GM10248 (cell line): ENCODE measurements at regions not wholly inside any gene's neighbourhood (a gene's known extent, or its start where the extent isn't known, plus 50 kb on each side); places are given as distances from the start of the nearest gene placed in this dataset.

ENCODE experiments used
- CTCF ChIA-PET: fragments of 300-600 bp; sonication (Branson Sonifier 250); formaldehyde crosslinking; extraction: SDS; loops from one replicate; lab custom pipeline; 2021; ENCODE audit warnings: antibody characterized with exemption; lab: Yijun Ruan, JAX
- POLR2A ChIA-PET: fragments of 350-650 bp; sonication (Branson Sonifier 250); formaldehyde crosslinking; extraction: SDS; loops from one replicate; lab custom pipeline; 2020; ENCODE audit warnings: antibody characterized with exemption; lab: Yijun Ruan, JAX
- DNase-seq: peaks from one replicate; pipeline ENCODE4 v3.0.0; 2012; ENCODE audit errors: extremely low spot score
- CTCF ChIP-seq: IDR thresholded peaks from 2 replicates; pipeline ENCODE4 v1.5.1; 2012; ENCODE audit warnings: mild to moderate bottlenecking, low read depth; ENCODE audit errors: extremely low read depth, missing control alignments, control extremely low read depth

GRCh38 chr4:125365731-125366130, 51.0 kb downstream of the FAT4 start:
- ChIA-PET POLR2A (no interaction called here), CTCF (interaction anchor here (1.1 kb wide), 1 partner anchor 10 kb away, joined by 3 read pairs; no protein-coding TSS in a partner anchor)
- DNase-seq: no peak
- no peak for TF ChIP-seq CTCF

GRCh38 chr4:125368146-125368545, 53.4 kb downstream of the FAT4 start:
- ChIA-PET CTCF (no interaction called here), POLR2A (no interaction called here)
- DNase-seq: no peak

GRCh38 chr4:125368671-125369081, 53.9 kb downstream of the FAT4 start:
- no peak for TF ChIP-seq CTCF
- ChIA-PET POLR2A (no interaction called here), CTCF (no interaction called here)
- DNase-seq: no peak

More at GRCh38 chr4:125368146-125368545, 53.4 kb downstream of the FAT4 start:
- no peak for TF ChIP-seq CTCF

- DNase-seq: no peak
- TF ChIP-seq CTCF: no peak
- ChIA-PET CTCF (no interaction called here), POLR2A (no interaction called here)
Measured at GRCh38 chr4:125369098-125369497, 54.3 kb downstream of the FAT4 start.

- CTCF ChIA-PET: no interaction called here
- POLR2A ChIA-PET: no interaction called here
- no peak for DNase-seq
- no peak for TF ChIP-seq CTCF
Measured at GRCh38 chr4:125370478-125370877, 55.7 kb downstream of the FAT4 start.

GRCh38 chr4:125382995-125383394, 68.2 kb downstream of the FAT4 start:
- CTCF ChIA-PET: no interaction called here
- DNase-seq: no peak
- TF ChIP-seq CTCF: no peak
- POLR2A ChIA-PET: no interaction called here

- no peak for TF ChIP-seq CTCF
- CTCF ChIA-PET: no interaction called here
Measured at GRCh38 chr4:125387770-125388169, 73.0 kb downstream of the FAT4 start.

More at GRCh38 chr4:125387770-125388169, 73.0 kb downstream of the FAT4 start:
- DNase-seq: no peak
- POLR2A ChIA-PET: no interaction called here
